ENCODE measurements at regions not wholly inside any gene's neighbourhood (a gene's known extent, or its start where the extent isn't known, plus 50 kb on each side); places are given as distances from the start of the nearest gene placed in this dataset.

DNA sequence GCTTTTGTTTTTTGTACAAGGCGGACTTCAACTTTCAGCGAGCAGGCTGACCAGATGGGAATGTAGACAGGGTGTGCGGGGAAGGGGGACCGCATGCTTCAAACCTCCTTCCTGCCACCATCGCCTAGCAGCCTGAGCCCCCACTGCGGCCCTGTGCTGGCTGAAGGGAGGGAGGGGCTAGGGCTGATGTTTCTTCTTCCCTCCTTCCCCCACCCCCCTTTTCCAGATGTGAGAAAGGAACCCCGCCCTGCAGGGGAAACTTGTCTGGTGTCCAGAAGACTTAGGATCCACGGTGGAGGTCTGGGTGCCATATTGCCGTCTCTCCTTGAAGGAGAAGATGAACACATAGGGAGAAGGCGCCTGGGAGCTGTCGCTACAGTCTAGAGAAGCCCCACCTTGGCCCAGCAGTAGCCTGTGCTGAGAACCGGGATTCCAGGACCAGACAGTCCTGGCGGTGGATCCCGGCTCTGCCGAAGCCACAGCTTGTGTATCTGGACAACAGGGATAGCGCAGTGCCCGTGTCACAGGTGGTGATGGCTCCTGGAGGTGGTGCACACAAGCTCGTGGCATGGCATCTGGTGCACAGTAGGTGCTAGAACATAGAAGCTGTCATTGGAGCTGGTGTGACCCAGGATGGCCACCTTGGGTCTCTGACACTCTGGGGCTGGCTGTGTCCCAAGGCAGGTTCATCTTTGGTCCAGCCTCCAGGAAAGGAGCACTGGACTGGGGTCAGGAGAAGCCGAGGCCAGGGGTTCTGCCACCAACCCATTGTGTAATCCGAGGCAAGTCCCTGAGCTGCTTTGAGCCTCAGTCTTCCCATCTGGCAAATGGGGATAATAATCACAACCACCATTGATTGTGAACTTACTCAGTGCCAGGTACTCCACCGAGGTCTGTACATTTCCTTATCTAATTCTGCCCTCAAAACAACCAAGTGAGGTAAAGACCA lies 205.6 kb downstream of the C9orf50 start:
- POLR2A ChIA-PET: interaction anchor here (0.8 kb wide), 1 partner anchor 12 kb away, joined by 3 read pairs; no protein-coding TSS in a partner anchor
- H3K4me2 ChIP-seq (ENCODE audit: insufficient read depth, low read length): no peak overlapping the region

More for the DNA sequence above, 205.6 kb downstream of the C9orf50 start:
- Histone ChIP-seq H3K79me2 (ENCODE audit: control insufficient read depth, insufficient read depth, low read length) (no peaks in the 10 kb centered on the region), H3K9me3 (replicated peaks; ENCODE audit: control insufficient read depth, insufficient read depth, low read length) (no peaks in the 10 kb centered on the region), H3K9ac (replicated peaks; ENCODE audit: extremely low read depth, insufficient read depth, low read length) (no peak overlapping the region), H3K4me1 (ENCODE audit: control insufficient read depth, extremely low read depth, insufficient read depth, low read length) (peaks cover 15% of the 10 kb centered on the region), H4K20me1 (replicated peaks; ENCODE audit: control insufficient read depth, extremely low read depth, insufficient read depth, low read length) (no peaks in the 10 kb centered on the region), H2AFZ (ENCODE audit: low read depth, low read length) (no peak overlapping the region), H3K36me3 (ENCODE audit: control insufficient read depth in 2 of 2, extremely low read depth in 1 of 2, insufficient read depth in 2 of 2, low read length in 2 of 2) (no peaks in the 10 kb centered on the region), H3K27ac (ENCODE audit: insufficient read depth, low read depth, low read length) (no peak overlapping the region), H3K9me1 (replicated peaks; ENCODE audit: control insufficient read depth, extremely low read depth, insufficient read depth, low read length) (no peaks in the 10 kb centered on the region), H3K4me3 (replicated peaks in 1 of 3; ENCODE audit: insufficient read depth in 1 of 3, low read depth in 1 of 3, low read length in 3 of 3) (no peak overlapping the region), H3K27me3 (ENCODE audit: control insufficient read depth in 2 of 2, insufficient read depth in 2 of 2, low read length in 2 of 2) (no peaks in the 10 kb centered on the region)
- no TSS peak for BruUV-seq (replicated peaks)
- DNase-seq (ENCODE audit: low read depth, low spot score) (no peak), FAIRE-seq (no peak)
- no peak for TF ChIP-seq MAX (IDR thresholded peaks at IDR 0.05; ENCODE audit: insufficient read depth, insufficient read length)
- no peak for TF ChIP-seq JUN (IDR thresholded peaks at IDR 0.05; ENCODE audit: borderline replicate concordance, insufficient read depth, insufficient read length, low read depth)
- no peak for TF ChIP-seq POLR2AphosphoS5 (IDR thresholded peaks at IDR 0.05; ENCODE audit: insufficient read depth, low read depth, low read length)
- no peak for TF ChIP-seq POLR2A (IDR thresholded peaks at IDR 0.05; ENCODE audit: low read depth, low read length)
- no peak for TF ChIP-seq MYC (IDR thresholded peaks at IDR 0.05; ENCODE audit: low read depth, low read length)
- TF ChIP-seq GATA2 (IDR thresholded peaks at IDR 0.05; ENCODE audit: insufficient read depth, insufficient read length, low read depth, low read length): no peak
- no peak for TF ChIP-seq EZH2 (IDR thresholded peaks at IDR 0.05; ENCODE audit: borderline replicate concordance, low read depth, low read length, severe bottlenecking)
- no peak for TF ChIP-seq FOS (IDR thresholded peaks at IDR 0.05; ENCODE audit: borderline replicate concordance, insufficient read depth, low read length)
- no peak for TF ChIP-seq CTCF (IDR thresholded peaks at IDR 0.05; ENCODE audit: extremely low read depth in 1 of 2, insufficient read depth in 1 of 2, low read depth in 1 of 2, low read length in 2 of 2)
- intact Hi-C loops (cut with micrococcal nuclease): loop anchor here (5.0 kb wide), 1 partner anchor 78 kb away; no protein-coding TSS in a partner anchor
- CTCF ChIA-PET: no interaction called here
- dilution Hi-C loops (cut with MboI; ENCODE audit: extremely low pct_ligation_motif_present, low sequenced_read_pairs): no loop called here

Measured in endothelial cell of umbilical vein (primary cell).